Smooth muscle cell (in vitro differentiated cells): ENCODE measurements at regions not wholly inside any gene's neighbourhood (a gene's known extent, or its start where the extent isn't known, plus 50 kb on each side); places are given as distances from the start of the nearest gene placed in this dataset.

ENCODE experiments used
- DNase-seq: peaks from one replicate; lab custom pipeline; 2025; ENCODE audit not compliant: unreplicated experiment; lab: John Stamatoyannopoulos, UW
- H2AFZ ChIP-seq: fragments of 200-600 bp; sonication (generic); 2 replicates; pipeline ENCODE4 v1.6.0; 2016; ENCODE audit warnings: antibody characterized with exemption, low read depth, mild to moderate bottlenecking
- H3F3A ChIP-seq: fragments of 200-600 bp; sonication (generic); 2 replicates; pipeline ENCODE4 v1.6.0; 2017; ENCODE audit warnings: antibody characterized with exemption, low read depth
- H3K27ac ChIP-seq: fragments of 200-600 bp; sonication (generic); 2 replicates; pipeline ENCODE4 v1.5.1; 2016; ENCODE audit warnings: low read depth, mild to moderate bottlenecking
- H3K27me3 ChIP-seq: fragments of 200-600 bp; sonication (generic); 2 replicates; pipeline ENCODE4 v1.6.1; 2016; ENCODE audit warnings: low read depth, mild to moderate bottlenecking
- H3K36me3 ChIP-seq: fragments of 200-600 bp; sonication (generic); 2 replicates; pipeline ENCODE4 v1.5.1; 2016; ENCODE audit warnings: low read depth
- H3K4me1 ChIP-seq: fragments of 200-600 bp; sonication (generic); 2 replicates; pipeline ENCODE4 v1.5.1; 2016; ENCODE audit warnings: low read depth
- H3K4me2 ChIP-seq: fragments of 200-600 bp; sonication (generic); 2 replicates; pipeline ENCODE4 v1.6.0; 2016; ENCODE audit warnings: mild to moderate bottlenecking
- H3K4me3 ChIP-seq: fragments of 200-600 bp; sonication (generic); 2 replicates; pipeline ENCODE4 v1.5.1; 2016; ENCODE audit warnings: mild to moderate bottlenecking
- H3K79me2 ChIP-seq: fragments of 200-600 bp; sonication (generic); 2 replicates; pipeline ENCODE4 v1.6.0; 2016; ENCODE audit warnings: low read depth, mild to moderate bottlenecking
- H3K9ac ChIP-seq: fragments of 200-600 bp; sonication (generic); 2 replicates; pipeline ENCODE4 v1.6.0; 2016; ENCODE audit warnings: low read depth
- H3K9me3 ChIP-seq: fragments of 200-600 bp; sonication (generic); replicated peaks from 2 replicates; pipeline ENCODE4 v1.5.1; 2016; ENCODE audit warnings: low read depth
- H4K20me1 ChIP-seq: fragments of 200-600 bp; sonication (generic); 2 replicates; pipeline ENCODE4 v1.6.0; 2016; ENCODE audit warnings: low read depth
- WGBS: methylation state at CpG from one replicate; pipeline ENCODE4 v1.1.7; 2016; ENCODE audit warnings: low lambda C conversion rate; 5-methylcytosine and 5-hydroxymethylcytosine counted together
- TF ChIP-seq, protein P1 (sequence below): fragments of 200-600 bp; sonication (generic); IDR thresholded peaks from 2 replicates; pipeline ENCODE4 v1.5.1; 2017; ENCODE audit warnings: borderline replicate concordance, mild to moderate bottlenecking, antibody characterized with exemption; ENCODE audit not compliant: insufficient read depth, poor library complexity, severe bottlenecking

DNA sequence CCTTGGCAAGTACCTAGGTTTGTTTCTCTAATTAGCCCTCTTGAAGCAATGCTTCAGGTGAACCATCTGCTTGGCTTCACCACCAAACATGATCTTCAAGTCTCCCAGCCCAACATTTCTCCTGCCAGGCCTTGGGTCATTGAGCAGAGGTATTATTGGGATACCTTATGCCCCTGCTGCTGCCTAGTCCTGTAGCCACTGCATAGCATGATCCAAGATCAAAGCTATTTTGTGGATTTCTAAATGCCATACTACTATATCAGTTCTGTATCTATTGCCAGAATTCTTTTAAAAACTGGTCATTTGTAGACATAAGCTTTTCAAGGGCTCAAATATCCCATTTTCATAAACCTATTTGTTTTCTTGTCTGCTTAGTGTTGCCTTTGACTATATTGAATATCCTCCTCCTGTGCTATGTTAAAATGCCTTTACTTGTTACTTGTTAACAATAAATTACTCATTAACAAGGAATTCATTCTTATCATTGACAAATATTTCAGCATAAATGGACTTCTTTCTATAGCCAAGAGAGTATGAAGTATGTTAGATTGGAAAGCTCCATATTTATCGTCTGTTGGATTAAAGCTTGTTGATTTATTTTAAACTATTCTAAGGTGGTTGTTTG, 204.5 kb upstream of the RBBP8 start:
- no peaks in the 10 kb centered on the region for H3K4me1 ChIP-seq
- DNase-seq: no peak
- TF ChIP-seq, protein P1, sequence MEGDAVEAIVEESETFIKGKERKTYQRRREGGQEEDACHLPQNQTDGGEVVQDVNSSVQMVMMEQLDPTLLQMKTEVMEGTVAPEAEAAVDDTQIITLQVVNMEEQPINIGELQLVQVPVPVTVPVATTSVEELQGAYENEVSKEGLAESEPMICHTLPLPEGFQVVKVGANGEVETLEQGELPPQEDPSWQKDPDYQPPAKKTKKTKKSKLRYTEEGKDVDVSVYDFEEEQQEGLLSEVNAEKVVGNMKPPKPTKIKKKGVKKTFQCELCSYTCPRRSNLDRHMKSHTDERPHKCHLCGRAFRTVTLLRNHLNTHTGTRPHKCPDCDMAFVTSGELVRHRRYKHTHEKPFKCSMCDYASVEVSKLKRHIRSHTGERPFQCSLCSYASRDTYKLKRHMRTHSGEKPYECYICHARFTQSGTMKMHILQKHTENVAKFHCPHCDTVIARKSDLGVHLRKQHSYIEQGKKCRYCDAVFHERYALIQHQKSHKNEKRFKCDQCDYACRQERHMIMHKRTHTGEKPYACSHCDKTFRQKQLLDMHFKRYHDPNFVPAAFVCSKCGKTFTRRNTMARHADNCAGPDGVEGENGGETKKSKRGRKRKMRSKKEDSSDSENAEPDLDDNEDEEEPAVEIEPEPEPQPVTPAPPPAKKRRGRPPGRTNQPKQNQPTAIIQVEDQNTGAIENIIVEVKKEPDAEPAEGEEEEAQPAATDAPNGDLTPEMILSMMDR: no peak
- H3K4me2 ChIP-seq: no peak overlapping the region
- no peaks in the 10 kb centered on the region for H4K20me1 ChIP-seq
- no peak overlapping the region for H2AFZ ChIP-seq
- H3K27ac ChIP-seq: no peak overlapping the region
- no peaks in the 10 kb centered on the region for H3K9me3 ChIP-seq
- WGBS: 35% methylated on average over 1 of the region's 1 CpG
- H3K4me3 ChIP-seq: no peak overlapping the region
- H3F3A ChIP-seq: no peaks in the 10 kb centered on the region
- no peaks in the 10 kb centered on the region for H3K27me3 ChIP-seq
- no peak overlapping the region for H3K9ac ChIP-seq
- no peaks in the 10 kb centered on the region for H3K79me2 ChIP-seq
- H3K36me3 ChIP-seq: no peaks in the 10 kb centered on the region

DNA sequence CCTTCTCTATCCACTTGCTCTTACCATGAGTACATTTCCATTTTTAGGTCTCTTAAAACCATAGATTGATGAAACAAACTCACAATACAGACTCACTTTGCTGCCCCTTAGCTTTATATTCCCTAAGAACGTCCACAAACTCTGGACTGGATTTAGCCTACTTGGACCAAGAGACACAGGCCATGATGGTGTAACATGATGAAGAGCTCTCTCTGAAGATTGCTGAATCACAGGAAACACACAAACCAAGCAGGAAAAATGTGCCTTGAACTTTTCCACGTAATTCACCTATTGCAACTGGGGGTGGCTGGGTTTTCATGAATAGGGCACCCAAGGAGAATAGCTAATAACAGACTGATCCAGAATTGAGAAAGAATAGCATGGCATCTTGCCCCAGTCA, 201.7 kb upstream of the RBBP8 start:
- H3K79me2 ChIP-seq: no peaks in the 10 kb centered on the region
- H3K4me2 ChIP-seq: no peak overlapping the region
- H3K27ac ChIP-seq: no peak overlapping the region
- no peaks in the 10 kb centered on the region for H3F3A ChIP-seq
- no peaks in the 10 kb centered on the region for H3K27me3 ChIP-seq
- no peak overlapping the region for H2AFZ ChIP-seq
- 83% methylated on average over 2 of the region's 2 CpGs for WGBS
- no peaks in the 10 kb centered on the region for H4K20me1 ChIP-seq
- no peak overlapping the region for H3K4me3 ChIP-seq
- DNase-seq: no peak
- no peaks in the 10 kb centered on the region for H3K9me3 ChIP-seq
- no peak overlapping the region for H3K9ac ChIP-seq
- TF ChIP-seq, protein P1: no peak
- no peaks in the 10 kb centered on the region for H3K36me3 ChIP-seq
- no peaks in the 10 kb centered on the region for H3K4me1 ChIP-seq

DNA sequence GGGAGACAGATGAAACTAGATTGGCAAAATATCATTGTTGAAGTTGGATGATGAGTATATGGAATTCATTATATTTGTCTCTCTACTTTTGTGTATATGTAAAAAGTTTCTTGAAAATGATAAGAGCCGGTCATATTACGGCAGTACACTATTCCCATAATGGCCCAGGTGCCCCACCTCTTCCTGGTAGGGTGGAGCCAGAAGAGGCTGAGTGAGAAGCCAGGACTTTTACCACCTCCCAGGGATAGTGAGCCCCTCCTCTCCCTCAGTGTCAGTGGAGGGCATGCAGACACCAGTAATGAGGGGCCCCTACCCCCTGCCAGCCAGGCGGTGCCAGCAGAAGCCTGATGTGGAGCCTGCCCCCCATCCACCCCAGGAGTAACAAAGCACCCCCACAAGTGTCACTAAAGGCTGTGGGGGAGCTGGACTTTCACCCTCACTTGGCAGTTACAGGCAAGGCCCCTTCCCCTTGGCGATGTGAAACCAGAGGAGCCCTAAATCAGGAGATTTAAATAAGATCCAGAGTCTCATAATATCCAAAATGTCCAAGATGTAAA, 198.9 kb upstream of the RBBP8 start:
- H3K4me1 ChIP-seq: no peaks in the 10 kb centered on the region
- no peaks in the 10 kb centered on the region for H3K9me3 ChIP-seq
- H3K27me3 ChIP-seq: no peaks in the 10 kb centered on the region
- H3F3A ChIP-seq: no peaks in the 10 kb centered on the region
- DNase-seq: no peak
- no peaks in the 10 kb centered on the region for H4K20me1 ChIP-seq
- no peak overlapping the region for H3K4me2 ChIP-seq
- no peak overlapping the region for H3K27ac ChIP-seq
- no peaks in the 10 kb centered on the region for H3K36me3 ChIP-seq
- no peak overlapping the region for H2AFZ ChIP-seq
- 85% methylated on average over 4 of the region's 4 CpGs for WGBS
- TF ChIP-seq, protein P1: no peak
- H3K79me2 ChIP-seq: no peaks in the 10 kb centered on the region
- H3K4me3 ChIP-seq: no peak overlapping the region
- no peak overlapping the region for H3K9ac ChIP-seq
